GM12872 (cell line): ENCODE measurements at regions not wholly inside any gene's neighbourhood (a gene's known extent, or its start where the extent isn't known, plus 50 kb on each side); places are given as distances from the start of the nearest gene placed in this dataset.

ENCODE experiments used
- TF ChIP-seq, protein P1 (sequence below): IDR thresholded peaks from 3 replicates; pipeline ENCODE4 v1.5.1; 2011; ENCODE audit warnings: low read depth, mild to moderate bottlenecking, low read length, moderate library complexity; ENCODE audit not compliant: insufficient read depth

- TF ChIP-seq, protein P1, sequence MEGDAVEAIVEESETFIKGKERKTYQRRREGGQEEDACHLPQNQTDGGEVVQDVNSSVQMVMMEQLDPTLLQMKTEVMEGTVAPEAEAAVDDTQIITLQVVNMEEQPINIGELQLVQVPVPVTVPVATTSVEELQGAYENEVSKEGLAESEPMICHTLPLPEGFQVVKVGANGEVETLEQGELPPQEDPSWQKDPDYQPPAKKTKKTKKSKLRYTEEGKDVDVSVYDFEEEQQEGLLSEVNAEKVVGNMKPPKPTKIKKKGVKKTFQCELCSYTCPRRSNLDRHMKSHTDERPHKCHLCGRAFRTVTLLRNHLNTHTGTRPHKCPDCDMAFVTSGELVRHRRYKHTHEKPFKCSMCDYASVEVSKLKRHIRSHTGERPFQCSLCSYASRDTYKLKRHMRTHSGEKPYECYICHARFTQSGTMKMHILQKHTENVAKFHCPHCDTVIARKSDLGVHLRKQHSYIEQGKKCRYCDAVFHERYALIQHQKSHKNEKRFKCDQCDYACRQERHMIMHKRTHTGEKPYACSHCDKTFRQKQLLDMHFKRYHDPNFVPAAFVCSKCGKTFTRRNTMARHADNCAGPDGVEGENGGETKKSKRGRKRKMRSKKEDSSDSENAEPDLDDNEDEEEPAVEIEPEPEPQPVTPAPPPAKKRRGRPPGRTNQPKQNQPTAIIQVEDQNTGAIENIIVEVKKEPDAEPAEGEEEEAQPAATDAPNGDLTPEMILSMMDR, result no peak
Observed at GRCh38 chr2:106941372-106941993, 55.5 kb upstream of the ST6GAL2 start.

- TF ChIP-seq, protein P1, result no peak
Observed at GRCh38 chr2:106943468-106944200, 57.7 kb upstream of the ST6GAL2 start.

- TF ChIP-seq, protein P1, result no peak
Observed at GRCh38 chr2:106944215-106944614, 58.2 kb upstream of the ST6GAL2 start.

DNA sequence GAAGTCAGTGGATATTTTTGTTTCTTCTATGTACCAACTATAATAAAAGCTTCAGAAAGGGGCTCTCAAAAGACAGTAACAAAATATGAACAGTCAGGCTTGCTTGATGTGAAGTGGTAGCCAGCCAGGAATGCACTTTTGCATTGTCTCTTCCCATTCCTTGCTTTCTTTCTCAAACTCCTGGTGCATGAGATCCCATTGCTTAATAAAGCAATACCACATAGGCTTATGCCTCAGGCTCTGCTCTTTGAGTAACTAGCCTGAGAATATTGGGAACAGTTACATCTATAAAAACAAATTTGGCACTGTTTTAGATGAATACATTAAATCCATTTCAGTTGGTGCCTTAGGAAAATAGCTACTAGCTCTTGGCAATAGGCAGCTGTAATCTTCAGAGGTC lies 62.6 kb upstream of the ST6GAL2 start:
- TF ChIP-seq, protein P1, result no peak

- TF ChIP-seq, protein P1, result no peak
Observed at GRCh38 chr2:106953236-106953635, 67.3 kb upstream of the ST6GAL2 start.

DNA sequence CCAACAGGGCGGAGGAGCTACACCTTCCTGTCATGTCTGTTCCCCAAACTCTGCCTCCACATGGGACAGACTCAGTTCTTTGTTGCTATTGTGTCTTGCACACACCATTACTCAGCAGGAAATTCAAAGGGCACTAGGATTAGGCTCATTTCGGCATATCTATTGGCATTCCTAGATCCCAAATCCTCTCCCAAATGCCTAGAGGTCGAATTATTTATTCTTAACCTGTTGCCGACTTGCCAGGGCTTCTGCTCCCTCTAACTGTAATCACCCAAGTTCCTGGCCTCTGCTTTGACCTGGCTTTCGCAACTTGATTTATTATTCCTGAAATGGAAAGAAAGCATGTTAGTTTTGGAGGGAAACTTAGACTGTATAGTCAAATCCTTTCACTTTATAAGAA lies 67.8 kb upstream of the ST6GAL2 start:
- TF ChIP-seq, protein P1, result no peak

DNA sequence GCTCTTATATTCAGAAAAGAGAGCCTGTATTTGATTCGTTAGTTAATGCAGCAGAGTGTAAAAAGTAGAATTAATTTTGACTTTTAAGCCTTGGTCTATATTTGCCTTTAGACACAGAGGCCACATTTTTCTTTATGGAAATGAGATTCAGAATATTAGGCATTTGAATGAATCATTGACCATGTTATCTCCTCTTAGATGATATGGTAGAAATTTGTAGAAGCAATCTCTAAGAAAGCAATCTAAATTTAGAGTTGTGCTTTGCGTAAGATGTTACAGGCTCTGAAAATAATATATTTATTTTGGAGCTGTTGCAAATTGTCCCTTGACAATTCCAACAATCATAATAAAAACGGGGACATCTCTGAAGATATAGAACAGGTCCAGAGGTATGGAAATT lies 68.3 kb upstream of the ST6GAL2 start:
- TF ChIP-seq, protein P1, result no peak
